WI38 (cell line): ENCODE measurements at regions not wholly inside any gene's neighbourhood (a gene's known extent, or its start where the extent isn't known, plus 50 kb on each side); places are given as distances from the start of the nearest gene placed in this dataset.

Source experiments
- H3K4me3 ChIP-seq: 2 replicates; pipeline ENCODE4 v1.5.1; 2011; ENCODE audit warnings: low read depth, mild to moderate bottlenecking, control low read depth, low read length
- TF ChIP-seq, protein P1 (sequence below): IDR thresholded peaks from 2 replicates; pipeline ENCODE4 v1.5.1; 2012; ENCODE audit warnings: low read depth, mild to moderate bottlenecking, control low read depth, low read length

- H3K4me3 ChIP-seq: no peak overlapping the region
- TF ChIP-seq, protein P1, sequence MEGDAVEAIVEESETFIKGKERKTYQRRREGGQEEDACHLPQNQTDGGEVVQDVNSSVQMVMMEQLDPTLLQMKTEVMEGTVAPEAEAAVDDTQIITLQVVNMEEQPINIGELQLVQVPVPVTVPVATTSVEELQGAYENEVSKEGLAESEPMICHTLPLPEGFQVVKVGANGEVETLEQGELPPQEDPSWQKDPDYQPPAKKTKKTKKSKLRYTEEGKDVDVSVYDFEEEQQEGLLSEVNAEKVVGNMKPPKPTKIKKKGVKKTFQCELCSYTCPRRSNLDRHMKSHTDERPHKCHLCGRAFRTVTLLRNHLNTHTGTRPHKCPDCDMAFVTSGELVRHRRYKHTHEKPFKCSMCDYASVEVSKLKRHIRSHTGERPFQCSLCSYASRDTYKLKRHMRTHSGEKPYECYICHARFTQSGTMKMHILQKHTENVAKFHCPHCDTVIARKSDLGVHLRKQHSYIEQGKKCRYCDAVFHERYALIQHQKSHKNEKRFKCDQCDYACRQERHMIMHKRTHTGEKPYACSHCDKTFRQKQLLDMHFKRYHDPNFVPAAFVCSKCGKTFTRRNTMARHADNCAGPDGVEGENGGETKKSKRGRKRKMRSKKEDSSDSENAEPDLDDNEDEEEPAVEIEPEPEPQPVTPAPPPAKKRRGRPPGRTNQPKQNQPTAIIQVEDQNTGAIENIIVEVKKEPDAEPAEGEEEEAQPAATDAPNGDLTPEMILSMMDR: no peak
Observed at GRCh38 chr16:59259074-59259949, 525.2 kb upstream of the GOT2 start.

GRCh38 chr16:59252317-59252716 is 518.2 kb upstream of the GOT2 start:
- H3K4me3 ChIP-seq: no peak overlapping the region
- TF ChIP-seq, protein P1: no peak

DNA sequence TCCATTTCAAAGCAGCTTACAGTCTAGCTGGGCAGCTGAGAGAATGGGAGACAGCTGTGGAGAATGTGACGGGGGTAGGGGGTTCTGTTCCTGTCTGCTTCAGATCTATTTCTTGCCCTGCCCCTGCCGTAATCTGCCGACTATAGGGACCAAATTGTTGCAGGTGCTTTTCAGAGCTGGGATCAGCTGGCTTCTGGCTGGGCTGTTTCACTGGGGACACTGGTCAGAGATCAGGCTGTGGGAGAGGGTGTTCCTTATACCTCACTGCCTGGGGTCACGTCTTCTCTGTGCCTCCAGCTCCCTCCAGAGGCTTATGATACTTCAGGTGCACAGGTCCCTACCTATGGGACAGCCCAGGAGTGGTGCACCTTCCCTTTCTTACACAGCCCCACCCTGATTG is 514.9 kb upstream of the GOT2 start:
- TF ChIP-seq, protein P1: no peak

DNA sequence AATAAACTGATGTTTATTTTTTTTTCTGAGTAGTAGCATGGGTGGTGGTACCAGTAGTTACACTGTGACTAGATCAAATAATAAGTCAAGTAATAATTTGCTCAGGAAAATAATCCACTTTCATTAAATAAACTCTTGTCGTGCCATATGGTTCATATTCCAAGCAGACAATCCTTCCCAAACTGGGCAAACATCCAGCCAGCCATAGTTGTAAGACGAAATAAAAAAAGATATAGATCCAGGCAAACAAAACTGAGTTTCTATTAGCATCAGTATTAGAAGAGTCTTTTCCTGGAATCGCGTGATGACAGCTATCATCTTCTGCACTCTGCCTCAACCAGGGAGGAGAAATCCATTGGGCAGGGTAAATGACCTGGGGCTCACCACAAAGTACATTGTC is 508.4 kb upstream of the GOT2 start:
- TF ChIP-seq, protein P1: no peak
- H3K4me3 ChIP-seq: no peak overlapping the region

More for the DNA sequence above, 514.9 kb upstream of the GOT2 start:
- no peak overlapping the region for H3K4me3 ChIP-seq

GRCh38 chr16:59238246-59238645 is 504.1 kb upstream of the GOT2 start:
- H3K4me3 ChIP-seq: no peak overlapping the region
- TF ChIP-seq, protein P1: no peak

GRCh38 chr16:59236804-59237458 is 502.8 kb upstream of the GOT2 start:
- no peak overlapping the region for H3K4me3 ChIP-seq
- TF ChIP-seq, protein P1: no peak

- TF ChIP-seq, protein P1: no peak
- no peak overlapping the region for H3K4me3 ChIP-seq
Observed at GRCh38 chr16:59224401-59224800, 490.3 kb upstream of the GOT2 start.
